Choroid plexus epithelial cell (primary cell): ENCODE measurements at regions not wholly inside any gene's neighbourhood (a gene's known extent, or its start where the extent isn't known, plus 50 kb on each side); places are given as distances from the start of the nearest gene placed in this dataset.

Source experiments
- DNase-seq: peaks from one replicate; pipeline ENCODE4 v3.0.0-alpha.2; 2010; ENCODE audit warnings: low read depth
- H3K4me3 ChIP-seq: 2 replicates; pipeline ENCODE4 v1.5.1; 2011; ENCODE audit warnings: low read depth, mild to moderate bottlenecking, control low read depth, low read length, moderate library complexity
- TF ChIP-seq, protein P1 (sequence below): conservative IDR thresholded peaks from 2 replicates; pipeline ENCODE4 v1.5.1; 2011; ENCODE audit warnings: low read depth, mild to moderate bottlenecking, control low read depth, inconsistent platforms, low read length, moderate library complexity

DNA sequence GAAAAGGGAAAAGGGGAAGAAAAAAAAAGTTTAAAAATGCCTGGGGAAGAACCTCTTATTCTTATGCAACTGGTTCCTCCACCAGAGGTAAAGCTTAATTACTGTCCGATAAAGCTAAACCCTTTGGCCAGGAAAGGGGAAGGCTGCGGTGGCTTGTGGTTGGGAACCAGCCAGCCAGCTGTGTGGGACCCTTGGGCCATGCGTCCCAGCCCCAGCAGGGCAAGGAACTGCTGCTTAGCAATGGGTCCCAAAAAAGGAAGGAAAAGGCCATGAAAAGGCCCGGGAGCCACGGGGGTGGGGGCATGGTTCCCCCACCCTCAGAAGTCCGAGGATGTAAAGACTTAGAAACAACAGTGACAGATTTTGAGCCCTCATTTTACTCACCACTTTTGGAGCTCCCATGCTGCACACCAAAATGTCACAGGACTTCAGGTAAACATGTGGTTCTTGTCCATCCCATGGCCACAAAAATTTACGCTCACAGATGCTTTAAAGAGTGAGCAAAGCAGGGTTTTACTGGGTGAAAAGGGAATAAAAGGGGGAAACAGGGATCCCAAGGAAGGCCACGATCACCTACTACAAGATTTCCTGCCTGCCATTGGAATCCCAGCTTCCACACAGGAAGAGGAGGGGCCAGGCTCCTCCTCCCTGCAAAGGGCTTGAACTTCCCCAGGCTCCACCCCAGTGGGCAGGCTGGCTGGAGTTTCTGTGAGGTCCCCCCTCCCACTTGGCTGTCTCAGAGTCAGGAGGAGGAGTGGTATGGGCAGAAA lies 1234.7 kb upstream of the GJE1 start:
- no peak for DNase-seq
- TF ChIP-seq, protein P1, sequence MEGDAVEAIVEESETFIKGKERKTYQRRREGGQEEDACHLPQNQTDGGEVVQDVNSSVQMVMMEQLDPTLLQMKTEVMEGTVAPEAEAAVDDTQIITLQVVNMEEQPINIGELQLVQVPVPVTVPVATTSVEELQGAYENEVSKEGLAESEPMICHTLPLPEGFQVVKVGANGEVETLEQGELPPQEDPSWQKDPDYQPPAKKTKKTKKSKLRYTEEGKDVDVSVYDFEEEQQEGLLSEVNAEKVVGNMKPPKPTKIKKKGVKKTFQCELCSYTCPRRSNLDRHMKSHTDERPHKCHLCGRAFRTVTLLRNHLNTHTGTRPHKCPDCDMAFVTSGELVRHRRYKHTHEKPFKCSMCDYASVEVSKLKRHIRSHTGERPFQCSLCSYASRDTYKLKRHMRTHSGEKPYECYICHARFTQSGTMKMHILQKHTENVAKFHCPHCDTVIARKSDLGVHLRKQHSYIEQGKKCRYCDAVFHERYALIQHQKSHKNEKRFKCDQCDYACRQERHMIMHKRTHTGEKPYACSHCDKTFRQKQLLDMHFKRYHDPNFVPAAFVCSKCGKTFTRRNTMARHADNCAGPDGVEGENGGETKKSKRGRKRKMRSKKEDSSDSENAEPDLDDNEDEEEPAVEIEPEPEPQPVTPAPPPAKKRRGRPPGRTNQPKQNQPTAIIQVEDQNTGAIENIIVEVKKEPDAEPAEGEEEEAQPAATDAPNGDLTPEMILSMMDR, result no peak
- H3K4me3 ChIP-seq, result no peak overlapping the region

DNA sequence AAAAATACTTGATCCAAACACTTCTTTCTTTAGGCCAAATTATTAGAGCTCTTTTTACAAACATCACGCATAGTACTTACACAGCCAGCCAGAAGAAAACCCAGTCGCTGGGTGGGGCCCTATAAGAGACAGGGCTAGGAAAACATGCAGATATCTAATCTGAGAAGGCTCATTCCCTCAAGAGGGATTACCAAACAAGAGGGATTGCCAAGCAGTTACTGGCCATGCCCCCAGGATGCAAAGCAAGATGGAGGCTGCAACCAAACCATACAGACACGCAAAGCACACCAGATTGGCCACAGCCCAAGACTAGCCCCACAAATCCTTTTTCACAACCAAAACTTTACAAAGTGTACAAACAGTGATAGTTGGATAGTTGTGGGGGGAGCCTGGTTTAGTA lies 1235.4 kb upstream of the GJE1 start:
- no peak overlapping the region for H3K4me3 ChIP-seq
- no peak for DNase-seq
- TF ChIP-seq, protein P1, result no peak

DNA sequence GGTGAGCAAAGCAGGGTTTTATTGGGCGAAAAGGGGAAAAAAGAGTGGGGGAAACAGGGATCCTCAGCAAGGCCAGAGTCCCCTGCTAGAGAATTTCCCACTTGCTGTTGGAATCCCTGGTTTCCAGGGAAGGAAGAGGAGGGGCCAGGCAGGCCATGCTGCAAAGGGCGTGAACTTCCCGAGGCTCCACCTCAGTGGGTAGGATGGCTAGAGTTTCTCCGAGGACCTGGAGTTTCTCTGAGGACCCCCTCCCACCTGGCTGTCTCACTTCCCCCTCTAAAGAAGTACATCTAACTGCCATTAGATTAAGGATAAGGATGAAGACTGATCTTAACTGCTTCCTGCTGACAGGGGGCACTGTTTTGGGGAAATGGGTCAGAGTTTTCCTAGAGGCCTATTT lies 1239.3 kb upstream of the GJE1 start:
- H3K4me3 ChIP-seq, result no peak overlapping the region
- DNase-seq, result no peak
- TF ChIP-seq, protein P1, result no peak

DNA sequence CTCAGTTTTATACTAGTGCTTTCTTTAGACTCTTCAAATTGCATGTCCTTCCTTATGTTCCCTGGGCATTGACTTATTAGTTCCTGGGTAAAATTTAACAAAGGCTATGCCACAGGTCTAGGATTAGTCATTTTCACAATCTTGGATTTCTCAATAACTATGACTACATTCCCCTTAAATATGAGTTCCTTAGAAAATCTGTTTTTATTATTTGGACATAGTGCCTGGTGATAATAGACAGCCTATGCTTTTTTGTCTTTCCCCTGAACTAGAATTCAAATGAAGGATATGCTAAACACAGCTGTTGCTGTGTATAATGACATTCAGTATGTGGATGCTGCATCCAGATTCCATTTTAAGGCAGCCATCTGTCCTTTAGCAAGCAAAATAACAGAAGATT lies 1252.8 kb upstream of the GJE1 start:
- TF ChIP-seq, protein P1, result no peak
- no peak overlapping the region for H3K4me3 ChIP-seq
- peak; percentile 72 for DNase-seq

DNA sequence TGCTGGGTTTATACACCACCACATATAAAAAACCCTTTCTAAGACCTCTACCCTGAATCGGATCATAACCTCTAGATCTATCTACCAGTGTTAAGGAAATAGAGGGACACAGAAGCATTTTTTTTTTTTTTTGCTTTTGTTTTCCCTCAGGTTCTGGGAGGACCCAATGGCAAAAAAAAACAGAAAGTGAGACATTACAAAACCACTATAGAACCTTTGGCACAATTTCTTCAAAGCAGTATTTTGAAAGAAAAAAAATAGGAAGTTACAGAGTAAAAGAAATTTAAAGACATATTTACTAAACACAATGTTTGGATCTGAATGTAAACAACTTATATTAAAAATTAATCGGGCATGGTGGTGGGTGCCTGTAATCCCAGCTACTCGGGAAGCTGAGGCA lies 1258.7 kb upstream of the GJE1 start:
- DNase-seq, result no peak
- TF ChIP-seq, protein P1, result no peak
- no peak overlapping the region for H3K4me3 ChIP-seq

DNA sequence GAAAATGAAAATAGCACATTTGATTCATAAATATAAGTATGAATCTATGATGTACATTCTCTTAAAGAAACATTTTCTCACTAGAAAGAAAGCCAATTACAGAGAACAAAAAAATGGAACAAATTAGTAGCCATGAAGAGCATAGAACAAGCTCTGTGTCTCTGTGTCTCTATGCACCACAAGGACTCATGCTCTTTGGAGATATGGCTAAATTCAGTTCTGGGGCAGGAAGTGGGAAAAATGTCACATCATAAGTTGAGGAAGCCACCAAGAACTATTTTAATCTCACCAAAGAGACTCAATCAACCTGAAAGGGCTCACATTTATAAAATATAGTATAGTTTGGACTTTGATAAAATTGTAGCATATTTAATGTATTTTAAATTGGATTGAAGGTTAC lies 1259.8 kb upstream of the GJE1 start:
- TF ChIP-seq, protein P1, result no peak
- no peak overlapping the region for H3K4me3 ChIP-seq
- no peak for DNase-seq

DNA sequence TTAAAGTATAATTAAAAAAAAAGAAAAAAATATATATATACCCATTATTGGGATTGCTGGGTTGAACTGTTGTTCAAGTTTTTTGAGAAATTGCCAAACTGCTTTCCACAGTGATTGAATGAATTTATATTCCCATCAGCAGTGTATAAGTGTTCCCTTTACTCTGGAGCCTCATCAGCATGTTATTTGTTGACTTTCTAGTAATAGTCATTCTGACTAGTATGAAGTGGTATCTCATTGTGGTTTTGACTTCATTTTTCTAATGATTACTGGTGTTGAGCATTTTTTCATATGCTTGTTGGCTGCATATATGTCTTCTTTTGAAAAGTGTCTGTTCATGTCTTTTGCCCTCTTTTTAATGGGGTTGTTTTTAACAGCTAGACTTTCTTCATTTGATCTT lies 1260.8 kb upstream of the GJE1 start:
- no peak overlapping the region for H3K4me3 ChIP-seq
- peak; percentile 71 for DNase-seq
- TF ChIP-seq, protein P1, result no peak
